DOHH2 (cell line): ENCODE measurements at regions not wholly inside any gene's neighbourhood (a gene's known extent, or its start where the extent isn't known, plus 50 kb on each side); places are given as distances from the start of the nearest gene placed in this dataset.

Source experiments
- H3F3A ChIP-seq: fragments of 200-600 bp; sonication (generic), shearing (Covaris generic); 2 replicates; pipeline ENCODE4 v1.6.0; 2016; ENCODE audit warnings: antibody characterized with exemption, mild to moderate bottlenecking; ENCODE audit not compliant: control insufficient read depth, insufficient read depth
- H3K27ac ChIP-seq: fragments of 200-600 bp; sonication (generic); 2 replicates; pipeline ENCODE4 v1.5.1; 2014; ENCODE audit warnings: low read depth, mild to moderate bottlenecking, low read length, moderate library complexity
- H3K27me3 ChIP-seq: fragments of 200-600 bp; sonication (generic); 2 replicates; pipeline ENCODE4 v1.6.1; 2014; ENCODE audit warnings: mild to moderate bottlenecking, low read length, mixed read lengths; ENCODE audit not compliant: control insufficient read depth
- H3K36me3 ChIP-seq: fragments of 200-600 bp; sonication (generic); 2 replicates; pipeline ENCODE4 v1.6.1; 2014; ENCODE audit warnings: mild to moderate bottlenecking, low read length, moderate library complexity, mixed read lengths; ENCODE audit not compliant: control insufficient read depth
- H3K4me1 ChIP-seq: fragments of 200-600 bp; sonication (generic); 2 replicates; pipeline ENCODE4 v1.6.1; 2014; ENCODE audit warnings: mild to moderate bottlenecking, low read length, mixed read lengths; ENCODE audit not compliant: control insufficient read depth
- H3K4me2 ChIP-seq: fragments of 200-600 bp; sonication (generic); 2 replicates; pipeline ENCODE4 v1.6.0; 2014; ENCODE audit warnings: mild to moderate bottlenecking, low read length, moderate library complexity
- H3K4me3 ChIP-seq: fragments of 200-600 bp; sonication (generic); 2 replicates; pipeline ENCODE4 v1.5.1; 2014; ENCODE audit warnings: mild to moderate bottlenecking, low read length, mixed read lengths
- H3K79me2 ChIP-seq: fragments of 200-600 bp; sonication (generic); 2 replicates; pipeline ENCODE4 v1.6.1; 2014; ENCODE audit warnings: mild to moderate bottlenecking, low read length, mixed read lengths; ENCODE audit not compliant: control insufficient read depth
- H3K9me2 ChIP-seq: fragments of 200-600 bp; sonication (generic); replicated peaks from 2 replicates; pipeline ENCODE4 v1.6.1; 2014; ENCODE audit warnings: mild to moderate bottlenecking, low read length, mixed read lengths; ENCODE audit not compliant: control insufficient read depth
- H3K9me3 ChIP-seq: fragments of 200-600 bp; sonication (generic); 2 replicates; pipeline ENCODE4 v1.6.1; 2014; ENCODE audit warnings: antibody characterized with exemption, low read length, mixed read lengths; ENCODE audit not compliant: control insufficient read depth, insufficient read depth
- H4K20me1 ChIP-seq: fragments of 200-600 bp; sonication (generic); 2 replicates; pipeline ENCODE4 v1.6.0; 2014; ENCODE audit warnings: low read depth, mild to moderate bottlenecking, antibody characterized with exemption, low read length, moderate library complexity; ENCODE audit not compliant: control insufficient read depth, insufficient read depth
- EZH2phosphoT487 ChIP-seq: fragments of 200-600 bp; sonication (generic); IDR thresholded peaks from 2 replicates; pipeline ENCODE4 v1.6.1; 2017; ENCODE audit warnings: borderline replicate concordance, mild to moderate bottlenecking, antibody characterized with exemption, low read length, moderate library complexity, mixed read lengths
- TF ChIP-seq, protein P1 (sequence below): fragments of 200-600 bp; sonication (generic); IDR thresholded peaks from one replicate; pipeline ENCODE4 v1.5.1; 2014; ENCODE audit warnings: antibody characterized with exemption, mild to moderate bottlenecking, low read depth, low read length; ENCODE audit not compliant: poor library complexity, severe bottlenecking

DNA sequence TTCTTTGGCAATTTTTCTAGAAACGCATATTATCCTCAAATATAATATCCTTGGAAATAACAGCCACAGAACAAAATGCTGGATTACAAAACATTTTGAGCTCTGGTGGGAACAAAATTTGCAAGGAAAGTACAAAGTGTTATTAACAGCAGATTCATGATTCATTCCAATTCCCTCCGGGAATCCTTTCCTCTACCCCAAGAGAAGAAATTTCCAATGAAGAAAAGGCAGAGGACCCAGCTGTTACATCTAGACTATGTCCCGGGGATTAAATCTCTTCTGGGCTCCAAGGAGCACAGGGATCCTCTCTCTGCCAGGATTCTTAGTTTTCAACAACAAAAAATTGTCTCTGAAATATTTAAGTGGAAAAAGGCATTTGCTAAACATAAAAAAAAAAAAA is 51.6 kb upstream of the TMEFF2 start:
- H3K36me3 ChIP-seq: no peaks in the 10 kb centered on the region
- H3K9me3 ChIP-seq: no peaks in the 10 kb centered on the region
- TF ChIP-seq EZH2phosphoT487: no peak
- TF ChIP-seq, protein P1, sequence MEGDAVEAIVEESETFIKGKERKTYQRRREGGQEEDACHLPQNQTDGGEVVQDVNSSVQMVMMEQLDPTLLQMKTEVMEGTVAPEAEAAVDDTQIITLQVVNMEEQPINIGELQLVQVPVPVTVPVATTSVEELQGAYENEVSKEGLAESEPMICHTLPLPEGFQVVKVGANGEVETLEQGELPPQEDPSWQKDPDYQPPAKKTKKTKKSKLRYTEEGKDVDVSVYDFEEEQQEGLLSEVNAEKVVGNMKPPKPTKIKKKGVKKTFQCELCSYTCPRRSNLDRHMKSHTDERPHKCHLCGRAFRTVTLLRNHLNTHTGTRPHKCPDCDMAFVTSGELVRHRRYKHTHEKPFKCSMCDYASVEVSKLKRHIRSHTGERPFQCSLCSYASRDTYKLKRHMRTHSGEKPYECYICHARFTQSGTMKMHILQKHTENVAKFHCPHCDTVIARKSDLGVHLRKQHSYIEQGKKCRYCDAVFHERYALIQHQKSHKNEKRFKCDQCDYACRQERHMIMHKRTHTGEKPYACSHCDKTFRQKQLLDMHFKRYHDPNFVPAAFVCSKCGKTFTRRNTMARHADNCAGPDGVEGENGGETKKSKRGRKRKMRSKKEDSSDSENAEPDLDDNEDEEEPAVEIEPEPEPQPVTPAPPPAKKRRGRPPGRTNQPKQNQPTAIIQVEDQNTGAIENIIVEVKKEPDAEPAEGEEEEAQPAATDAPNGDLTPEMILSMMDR: no peak
- no peaks in the 10 kb centered on the region for H3K79me2 ChIP-seq
- no peaks in the 10 kb centered on the region for H3K9me2 ChIP-seq
- H3K4me2 ChIP-seq: no peak overlapping the region
- H3F3A ChIP-seq: no peaks in the 10 kb centered on the region
- no peaks in the 10 kb centered on the region for H3K4me1 ChIP-seq
- H3K27me3 ChIP-seq: no peaks in the 10 kb centered on the region
- H3K4me3 ChIP-seq: no peak overlapping the region
- H3K27ac ChIP-seq: no peak overlapping the region
- H4K20me1 ChIP-seq: no peaks in the 10 kb centered on the region

DNA sequence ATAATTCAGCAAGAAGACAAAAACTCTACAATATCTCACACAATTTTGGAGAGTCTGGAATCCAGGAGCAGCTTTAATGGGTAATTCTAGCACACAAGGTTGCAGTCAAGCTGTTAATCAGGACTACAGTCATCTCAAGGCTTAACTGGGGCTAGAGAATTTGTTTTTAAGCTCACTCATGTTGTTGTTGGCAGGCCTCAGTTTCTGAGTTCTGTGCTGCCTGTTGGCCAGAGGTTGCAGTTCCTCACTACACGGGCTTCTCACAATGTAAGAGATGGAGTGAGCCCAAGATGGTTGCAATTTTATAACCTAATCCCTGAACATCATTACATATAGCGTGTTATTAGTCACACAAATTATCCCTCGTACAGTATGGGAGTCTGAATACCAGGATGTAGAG is 50.6 kb upstream of the TMEFF2 start:
- Histone ChIP-seq H3K79me2 (no peaks in the 10 kb centered on the region), H3K27me3 (no peaks in the 10 kb centered on the region), H3F3A (no peaks in the 10 kb centered on the region), H3K9me3 (no peaks in the 10 kb centered on the region), H3K27ac (no peak overlapping the region), H3K4me1 (no peaks in the 10 kb centered on the region), H3K4me3 (no peak overlapping the region), H3K4me2 (no peak overlapping the region), H3K36me3 (no peaks in the 10 kb centered on the region), H4K20me1 (no peaks in the 10 kb centered on the region), H3K9me2 (no peaks in the 10 kb centered on the region)
- TF ChIP-seq, protein P1: no peak
- TF ChIP-seq EZH2phosphoT487: no peak
